SK-N-SH (cell line): ENCODE measurements at regions not wholly inside any gene's neighbourhood (a gene's known extent, or its start where the extent isn't known, plus 50 kb on each side); places are given as distances from the start of the nearest gene placed in this dataset.

Experiments used
- CTCF ChIA-PET: fragments of 300-600, 350-600 bp; formaldehyde crosslinking; extraction: SDS; loops from one replicate; lab custom pipeline; 2021; lab: Yijun Ruan, JAX
- POLR2A ChIA-PET: fragments of 350-600 bp; sonication (Branson Sonifier 250); formaldehyde crosslinking; extraction: SDS; loops from one replicate; lab custom pipeline; 2020; ENCODE audit warnings: antibody characterized with exemption, inconsistent platforms; lab: Yijun Ruan, JAX
- DNase-seq: peaks from one replicate; pipeline ENCODE4 v3.0.0; 2012
- H2AFZ ChIP-seq: fragments of 200-600 bp; sonication (generic); 2 replicates; pipeline ENCODE4 v1.8.1; 2016; ENCODE audit warnings: antibody characterized with exemption, mild to moderate bottlenecking, low read depth
- H3F3A ChIP-seq: fragments of 200-600 bp; sonication (generic); replicated peaks from 2 replicates; pipeline ENCODE3; 2016; ENCODE audit warnings: antibody characterized with exemption, mild to moderate bottlenecking; ENCODE audit not compliant: insufficient read depth
- H3K27ac ChIP-seq, 2 experiments: fragments of 200-500 bp in 1 of 2; fragments of 200-600 bp in 1 of 2; sonication (Bioruptor generic) in 1 of 2; sonication (generic), shearing (Covaris generic) in 1 of 2; 2 replicates each; pipeline versions ENCODE4 v1.5.1 to v1.6.1; 2014 to 2016; ENCODE audit warnings: low read depth in 2 of 2, inconsistent platforms in 1 of 2, low read length in 1 of 2, mild to moderate bottlenecking in 1 of 2, mixed read lengths in 1 of 2
- H3K27me3 ChIP-seq: fragments of 200-600 bp; sonication (generic), shearing (Covaris generic); 2 replicates; pipeline ENCODE4 v1.6.1; 2016; ENCODE audit warnings: mixed run types; ENCODE audit not compliant: insufficient read depth
- H3K36me3 ChIP-seq, 2 experiments: fragments of 200-500 bp in 1 of 2; fragments of 200-600 bp in 1 of 2; sonication (Bioruptor generic) in 1 of 2; sonication (generic) in 1 of 2; replicated peaks in 1 of 2; 2 replicates each; pipeline versions ENCODE3 to v1.5.1; 2014 to 2016; ENCODE audit warnings: low read length in 1 of 2, mild to moderate bottlenecking in 1 of 2; ENCODE audit not compliant: insufficient read depth in 2 of 2, control insufficient read depth in 1 of 2
- H3K4me1 ChIP-seq, 2 experiments: fragments of 200-500 bp in 1 of 2; fragments of 200-600 bp in 1 of 2; sonication (Bioruptor generic) in 1 of 2; sonication (generic), shearing (Covaris generic) in 1 of 2; 2 replicates each; pipeline versions ENCODE4 v1.5.1 to v1.6.1; 2014 to 2016; ENCODE audit warnings: low read depth in 1 of 2, low read length in 1 of 2, mixed run types in 1 of 2; ENCODE audit not compliant: insufficient read depth in 2 of 2, control insufficient read depth in 1 of 2
- H3K4me2 ChIP-seq: fragments of 200-600 bp; sonication (generic), shearing (Covaris generic); 2 replicates; pipeline ENCODE4 v1.6.1; 2017; ENCODE audit warnings: mixed run types
- H3K4me3 ChIP-seq, 2 experiments: fragments of 200-500 bp in 1 of 2; fragments of 200-600 bp in 1 of 2; sonication (Bioruptor generic) in 1 of 2; sonication (generic), shearing (Covaris generic) in 1 of 2; 2 replicates each; pipeline versions ENCODE4 v1.5.1 to v1.8.1; 2014 to 2016; ENCODE audit warnings: low read depth in 2 of 2, inconsistent platforms in 1 of 2, low read length in 1 of 2, mild to moderate bottlenecking in 1 of 2, mixed read lengths in 1 of 2, moderate library complexity in 1 of 2
- H3K79me2 ChIP-seq: fragments of 200-600 bp; sonication (generic); 2 replicates; pipeline ENCODE4 v1.8.1; 2017; ENCODE audit warnings: mild to moderate bottlenecking; ENCODE audit not compliant: insufficient read depth
- H3K9ac ChIP-seq: fragments of 200-600 bp; sonication (generic); 2 replicates; pipeline ENCODE4 v1.6.1; 2017; ENCODE audit warnings: mixed run types
- H3K9me2 ChIP-seq: fragments of 200-600 bp; sonication (generic); 2 replicates; pipeline ENCODE4 v1.6.1; 2017; ENCODE audit warnings: mixed run types
- H3K9me3 ChIP-seq: fragments of 200-600 bp; sonication (generic); 2 replicates; pipeline ENCODE4 v1.6.1; 2017; ENCODE audit warnings: mixed run types, mild to moderate bottlenecking, moderate library complexity
- H4K20me1 ChIP-seq: fragments of 200-600 bp; sonication (generic); 2 replicates; pipeline ENCODE4 v1.6.1; 2017; ENCODE audit warnings: mild to moderate bottlenecking, mixed run types; ENCODE audit not compliant: insufficient read depth
- ELF1 ChIP-seq: IDR thresholded peaks from 2 replicates; pipeline ENCODE4 v1.4.0; 2012
- EP300 ChIP-seq, 2 experiments: IDR thresholded peaks; 2 replicates each; pipeline versions ENCODE4 v1.4.0 to v1.6.1; 2012; ENCODE audit warnings: borderline replicate concordance in 1 of 2, low read depth in 1 of 2, low read length in 1 of 2
- EZH2phosphoT487 ChIP-seq: fragments of 200-600 bp; sonication (generic); IDR thresholded peaks from 2 replicates; pipeline ENCODE4 v1.6.1; 2017; ENCODE audit warnings: low read depth, mixed run types, mild to moderate bottlenecking, antibody characterized with exemption, moderate library complexity, borderline replicate concordance
- FOSL2 ChIP-seq: IDR thresholded peaks from 2 replicates; pipeline ENCODE4 v1.4.0; 2012; ENCODE audit warnings: low read depth, mild to moderate bottlenecking, moderate library complexity, borderline replicate concordance
- FOXJ3 ChIP-seq: sonication (generic); formaldehyde crosslinking; IDR thresholded peaks from 2 replicates; pipeline ENCODE4 v1.5.1; 2020; ENCODE audit warnings: mild to moderate bottlenecking, missing genetic modification reagents
- GATA2 ChIP-seq: sonication (generic); formaldehyde crosslinking; IDR thresholded peaks from 2 replicates; pipeline ENCODE4 v1.5.0; 2020; ENCODE audit warnings: mild to moderate bottlenecking, missing genetic modification reagents
- IRF3 ChIP-seq: fragments of 150-350 bp; IDR thresholded peaks from 2 replicates; pipeline ENCODE4 v1.6.1; 2016; ENCODE audit warnings: mild to moderate bottlenecking, low read depth, low read length
- JUND ChIP-seq: IDR thresholded peaks from 2 replicates; pipeline ENCODE4 v1.4.0; 2012
- MEF2A ChIP-seq: IDR thresholded peaks from 2 replicates; pipeline ENCODE4 v1.4.0; 2012; ENCODE audit warnings: low read depth, borderline replicate concordance
- POLR2AphosphoS5 ChIP-seq: IDR thresholded peaks from 2 replicates; pipeline ENCODE4 v1.6.1; 2012; ENCODE audit warnings: low read depth, low read length
- RAD21 ChIP-seq: IDR thresholded peaks from 2 replicates; pipeline ENCODE4 v1.6.1; 2012; ENCODE audit warnings: mild to moderate bottlenecking, low read length
- RCOR1 ChIP-seq: fragments of 150-350 bp; IDR thresholded peaks from 2 replicates; pipeline ENCODE4 v1.6.1; 2017; ENCODE audit warnings: antibody characterized with exemption, low read length
- REST ChIP-seq: IDR thresholded peaks from 2 replicates; pipeline ENCODE4 v1.6.1; 2012; ENCODE audit warnings: mild to moderate bottlenecking, low read depth, low read length, moderate library complexity
- RXRA ChIP-seq: IDR thresholded peaks from 2 replicates; pipeline ENCODE4 v1.4.0; 2012; ENCODE audit warnings: low read depth, mild to moderate bottlenecking, borderline replicate concordance
- SIN3A ChIP-seq: IDR thresholded peaks from 2 replicates; pipeline ENCODE4 v1.6.1; 2012; ENCODE audit warnings: low read depth, mild to moderate bottlenecking, low read length, moderate library complexity, borderline replicate concordance
- SMC3 ChIP-seq: IDR thresholded peaks from 2 replicates; pipeline ENCODE4 v1.6.1; 2012; ENCODE audit warnings: low read depth, low read length, improper control_type of control experiment
- TCF12 ChIP-seq: IDR thresholded peaks from 2 replicates; pipeline ENCODE4 v1.4.0; 2012
- USF1 ChIP-seq: IDR thresholded peaks from 2 replicates; pipeline ENCODE4 v1.4.0; 2012; ENCODE audit warnings: low read depth, borderline replicate concordance
- USF2 ChIP-seq: fragments of 150-350 bp; IDR thresholded peaks from 2 replicates; pipeline ENCODE4 v1.6.1; 2017; ENCODE audit warnings: antibody characterized with exemption, low read length, low read depth, borderline replicate concordance
- YY1 ChIP-seq: IDR thresholded peaks from 2 replicates; pipeline ENCODE4 v1.4.0; 2012; ENCODE audit warnings: low read depth, mild to moderate bottlenecking
- WGBS: methylation state at CpG from one replicate; pipeline ENCODE4 v1.1.6; 2017; ENCODE audit warnings: low lambda C conversion rate; 5-methylcytosine and 5-hydroxymethylcytosine counted together

GRCh38 chr4:152206185-152206584, 329.7 kb downstream of the FBXW7 start:
- ChIA-PET CTCF (no interaction called here), POLR2A (no interaction called here)
- Histone ChIP-seq H3K9ac (no peak overlapping the region), H3K4me2 (peak overlapping the region; percentile 52; the same call in 1 of the 2 replicates), H3K4me1 (peaks cover 10 to 16% of the 10 kb centered on the region in 2 experiments; a peak in 3 of 4 replicates), H3F3A (peaks cover 2% of the 10 kb centered on the region), H3K9me3 (no peaks in the 10 kb centered on the region), H3K79me2 (no peaks in the 10 kb centered on the region), H3K27ac (no peak overlapping the region), H2AFZ (0 out of 2 replicates have a peak overlapping the region, but pooled peaks have one; percentile 65), H4K20me1 (no peaks in the 10 kb centered on the region), H3K4me3 (no peak overlapping the region), H3K27me3 (no peaks in the 10 kb centered on the region), H3K9me2 (no peaks in the 10 kb centered on the region), H3K36me3 (no peaks in the 10 kb centered on the region)
- TF ChIP-seq JUND (no peak), GATA2 (CRISPR knock-in tag) (no peak), RAD21 (no peak), USF2 (no peak), POLR2AphosphoS5 (no peak), FOSL2 (no peak), EP300 (IDR thresholded peaks at IDR 0.05; ENCODE audit: borderline replicate concordance in 1 of 2, low read depth in 1 of 2, low read length in 1 of 2) (no peak), EZH2phosphoT487 (no peak), MEF2A (no peak), IRF3 (no peak), USF1 (no peak), SIN3A (no peak), RCOR1 (no peak), YY1 (no peak), RXRA (no peak)
- 59% methylated on average over 5 of the region's 5 CpGs for WGBS
- DNase-seq, result no peak

GRCh38 chr4:152202415-152202814, 333.5 kb downstream of the FBXW7 start:
- no peaks in the 10 kb centered on the region for H4K20me1 ChIP-seq
- no peak for DNase-seq
- H3K79me2 ChIP-seq, result no peaks in the 10 kb centered on the region
- H3K9me3 ChIP-seq, result no peaks in the 10 kb centered on the region
- no peak overlapping the region for H3K9ac ChIP-seq
- H3K4me1 ChIP-seq, result peaks cover 10 to 13% of the 10 kb centered on the region in 2 experiments; a peak in 3 of 4 replicates
- H3K36me3 ChIP-seq, result no peaks in the 10 kb centered on the region
- no peak overlapping the region for H3K4me3 ChIP-seq
- no peak overlapping the region for H3K27ac ChIP-seq
- H3K27me3 ChIP-seq, result no peaks in the 10 kb centered on the region
- H3F3A ChIP-seq, result no peaks in the 10 kb centered on the region
- no peak overlapping the region for H2AFZ ChIP-seq
- H3K9me2 ChIP-seq, result no peaks in the 10 kb centered on the region
- 53% methylated on average over 3 of the region's 3 CpGs for WGBS
- ChIA-PET CTCF (no interaction called here), POLR2A (no interaction called here)
- no peak overlapping the region for H3K4me2 ChIP-seq
- TF ChIP-seq SMC3, result no peak
- TF ChIP-seq IRF3, result no peak
- no peak for TF ChIP-seq TCF12
- no peak for TF ChIP-seq FOSL2
- no peak for TF ChIP-seq RCOR1
- TF ChIP-seq USF1, result no peak
- TF ChIP-seq REST, result no peak
- no peak for TF ChIP-seq EP300 (IDR thresholded peaks at IDR 0.05; ENCODE audit: borderline replicate concordance in 1 of 2, low read depth in 1 of 2, low read length in 1 of 2)
- no peak for TF ChIP-seq FOXJ3 (CRISPR knock-in tag)
- TF ChIP-seq ELF1, result no peak
